Prostate gland (tissue), 2 donors: ENCODE measurements at regions not wholly inside any gene's neighbourhood (a gene's known extent, or its start where the extent isn't known, plus 50 kb on each side); places are given as distances from the start of the nearest gene placed in this dataset.

Source experiments
- POLR2A ChIP-seq: fragments of 450-650 bp; IDR thresholded peaks from one replicate; pipeline ENCODE4 v1.6.1; 2016; ENCODE audit warnings: antibody characterized with exemption, mild to moderate bottlenecking
- TF ChIP-seq, protein P1 (sequence below), 4 experiments: fragments of 200-600 bp in 2 of 4; fragments of 450-650 bp in 2 of 4; sonication (generic) in 2 of 4; IDR thresholded peaks; 1 replicate in 3 of 4; 2 replicates in 1 of 4; pipeline ENCODE4 v1.5.1; 2016 to 2019; ENCODE audit warnings: antibody characterized with exemption in 4 of 4, mild to moderate bottlenecking in 2 of 4, moderate library complexity in 2 of 4

DNA sequence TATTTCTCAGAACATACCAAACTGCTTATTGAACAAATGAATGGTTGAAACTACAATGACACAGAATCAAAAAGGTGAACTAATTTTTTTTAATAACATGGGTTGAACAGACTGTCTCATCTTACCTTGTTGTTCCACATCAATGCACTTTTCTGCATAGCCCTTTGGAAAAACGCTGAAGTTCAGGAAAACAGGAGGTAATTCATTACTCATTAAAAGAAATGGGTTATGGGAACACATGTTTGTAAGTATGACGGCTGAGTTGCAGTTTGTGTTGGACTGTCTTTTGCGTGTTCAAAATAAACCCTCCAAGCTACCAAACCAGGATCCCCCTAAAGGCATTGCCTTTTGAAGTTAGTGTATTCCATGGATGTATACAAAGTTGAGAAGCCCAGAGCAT, 514.9 kb upstream of the PKN2 start:
- TF ChIP-seq POLR2A: no peak
- TF ChIP-seq, protein P1, sequence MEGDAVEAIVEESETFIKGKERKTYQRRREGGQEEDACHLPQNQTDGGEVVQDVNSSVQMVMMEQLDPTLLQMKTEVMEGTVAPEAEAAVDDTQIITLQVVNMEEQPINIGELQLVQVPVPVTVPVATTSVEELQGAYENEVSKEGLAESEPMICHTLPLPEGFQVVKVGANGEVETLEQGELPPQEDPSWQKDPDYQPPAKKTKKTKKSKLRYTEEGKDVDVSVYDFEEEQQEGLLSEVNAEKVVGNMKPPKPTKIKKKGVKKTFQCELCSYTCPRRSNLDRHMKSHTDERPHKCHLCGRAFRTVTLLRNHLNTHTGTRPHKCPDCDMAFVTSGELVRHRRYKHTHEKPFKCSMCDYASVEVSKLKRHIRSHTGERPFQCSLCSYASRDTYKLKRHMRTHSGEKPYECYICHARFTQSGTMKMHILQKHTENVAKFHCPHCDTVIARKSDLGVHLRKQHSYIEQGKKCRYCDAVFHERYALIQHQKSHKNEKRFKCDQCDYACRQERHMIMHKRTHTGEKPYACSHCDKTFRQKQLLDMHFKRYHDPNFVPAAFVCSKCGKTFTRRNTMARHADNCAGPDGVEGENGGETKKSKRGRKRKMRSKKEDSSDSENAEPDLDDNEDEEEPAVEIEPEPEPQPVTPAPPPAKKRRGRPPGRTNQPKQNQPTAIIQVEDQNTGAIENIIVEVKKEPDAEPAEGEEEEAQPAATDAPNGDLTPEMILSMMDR (IDR thresholded peaks at IDR 0.05): no peak
